GM12801 (cell line): ENCODE measurements at regions not wholly inside any gene's neighbourhood (a gene's known extent, or its start where the extent isn't known, plus 50 kb on each side); places are given as distances from the start of the nearest gene placed in this dataset.

Source experiments
- TF ChIP-seq, protein P1 (sequence below): IDR thresholded peaks from one replicate; pipeline ENCODE4 v1.5.1; 2011; ENCODE audit warnings: control low read depth; ENCODE audit not compliant: insufficient read length; ENCODE audit errors: extremely low read depth

- TF ChIP-seq, protein P1, sequence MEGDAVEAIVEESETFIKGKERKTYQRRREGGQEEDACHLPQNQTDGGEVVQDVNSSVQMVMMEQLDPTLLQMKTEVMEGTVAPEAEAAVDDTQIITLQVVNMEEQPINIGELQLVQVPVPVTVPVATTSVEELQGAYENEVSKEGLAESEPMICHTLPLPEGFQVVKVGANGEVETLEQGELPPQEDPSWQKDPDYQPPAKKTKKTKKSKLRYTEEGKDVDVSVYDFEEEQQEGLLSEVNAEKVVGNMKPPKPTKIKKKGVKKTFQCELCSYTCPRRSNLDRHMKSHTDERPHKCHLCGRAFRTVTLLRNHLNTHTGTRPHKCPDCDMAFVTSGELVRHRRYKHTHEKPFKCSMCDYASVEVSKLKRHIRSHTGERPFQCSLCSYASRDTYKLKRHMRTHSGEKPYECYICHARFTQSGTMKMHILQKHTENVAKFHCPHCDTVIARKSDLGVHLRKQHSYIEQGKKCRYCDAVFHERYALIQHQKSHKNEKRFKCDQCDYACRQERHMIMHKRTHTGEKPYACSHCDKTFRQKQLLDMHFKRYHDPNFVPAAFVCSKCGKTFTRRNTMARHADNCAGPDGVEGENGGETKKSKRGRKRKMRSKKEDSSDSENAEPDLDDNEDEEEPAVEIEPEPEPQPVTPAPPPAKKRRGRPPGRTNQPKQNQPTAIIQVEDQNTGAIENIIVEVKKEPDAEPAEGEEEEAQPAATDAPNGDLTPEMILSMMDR = no peak
Observed at GRCh38 chr5:156221816-156222215, 105.1 kb upstream of the SGCD start.

- TF ChIP-seq, protein P1 = no peak
Observed at GRCh38 chr5:156223547-156223946, 103.4 kb upstream of the SGCD start.

GRCh38 chr5:156230887-156231286 lies 96.1 kb upstream of the SGCD start:
- TF ChIP-seq, protein P1 = no peak

GRCh38 chr5:156232251-156232869 lies 94.6 kb upstream of the SGCD start:
- TF ChIP-seq, protein P1 = no peak

DNA sequence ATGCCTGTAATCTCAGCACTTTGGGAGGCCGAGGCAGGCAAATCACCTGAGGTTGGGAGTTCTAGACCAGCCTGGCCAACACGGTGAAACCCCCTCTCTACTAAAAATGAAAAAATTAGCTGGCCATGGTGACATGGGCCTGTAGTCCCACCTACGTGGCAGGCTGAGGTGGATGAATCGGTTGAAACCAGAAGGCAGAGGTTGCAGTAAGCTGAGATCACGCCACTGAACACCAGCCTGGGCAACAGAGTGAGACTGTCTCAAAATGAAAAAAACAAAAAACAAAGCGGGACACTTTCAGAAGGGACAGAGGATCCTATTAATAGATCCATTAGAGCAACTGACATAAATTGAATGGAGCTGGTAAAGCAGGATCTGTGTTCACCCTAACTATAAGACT lies 89.6 kb upstream of the SGCD start:
- TF ChIP-seq, protein P1 = no peak

DNA sequence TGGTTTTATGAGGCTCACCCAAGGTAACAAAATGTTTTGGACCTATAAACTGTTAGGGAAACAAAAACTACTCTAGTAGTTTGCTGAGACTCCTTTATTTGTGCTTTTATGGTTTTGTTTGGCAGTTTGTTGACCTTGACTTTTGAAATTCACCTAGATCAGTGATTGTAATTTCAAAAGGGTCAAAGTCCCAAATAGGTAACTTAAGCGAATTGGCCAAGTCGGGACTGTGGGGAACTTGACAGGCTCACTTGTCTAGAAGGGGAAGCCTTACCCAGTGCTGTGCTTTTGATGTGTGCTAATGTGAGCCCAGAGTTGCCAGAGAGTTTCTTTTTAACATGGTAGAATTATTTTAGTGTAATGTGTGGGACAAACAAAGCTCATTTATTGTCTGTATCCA lies 87.2 kb upstream of the SGCD start:
- TF ChIP-seq, protein P1 = no peak

- TF ChIP-seq, protein P1 = no peak
Observed at GRCh38 chr5:156240414-156240813, 86.5 kb upstream of the SGCD start.
